Stimulated activated naive CD8-positive, alpha-beta T cell treated with anti-CD3 and anti-CD28 coated beads, Interleukin-15, amount 100 ng/mL, for 72 hours (primary cell): ENCODE measurements at regions not wholly inside any gene's neighbourhood (a gene's known extent, or its start where the extent isn't known, plus 50 kb on each side); places are given as distances from the start of the nearest gene placed in this dataset.
"Not testable (repeated sequence)": the region's sequence is repeated elsewhere in the genome, so short reads cannot be mapped to it uniquely, and the experiment has no call there.

ENCODE experiments used
- ATAC-seq: fragments of 150-1000 bp; cut with Tn5 transposase; 2 replicates; pipeline ENCODE4 v1.10.0; 2021; ENCODE audit warnings: mild to moderate bottlenecking, moderate library complexity
- DNase-seq, 2 donors: peaks; one replicate each; pipeline ENCODE4 v3.0.0; 2021 to 2022
- H3K27ac Mint-ChIP-seq, 2 donors: one replicate each; pipeline ENCODE4 v1.8.0; 2022; ENCODE audit warnings: mild to moderate bottlenecking in 2 of 2, mixed read lengths in 2 of 2, moderate library complexity in 2 of 2
- H3K27me3 Mint-ChIP-seq: one replicate; pipeline ENCODE4 v1.8.0; 2022; ENCODE audit warnings: mixed read lengths
- H3K4me1 Mint-ChIP-seq: one replicate; pipeline ENCODE4 v1.8.0; 2022; ENCODE audit warnings: mild to moderate bottlenecking, mixed read lengths
- H3K4me3 Mint-ChIP-seq, 2 donors: one replicate each; pipeline ENCODE4 v1.8.0; 2022; ENCODE audit warnings: mild to moderate bottlenecking in 2 of 2, mixed read lengths in 2 of 2, moderate library complexity in 1 of 2
- H3K9me3 Mint-ChIP-seq, 2 donors: one replicate each; pipeline ENCODE4 v1.8.0; 2022; ENCODE audit warnings: mixed read lengths in 2 of 2

- H3K4me3 Mint-ChIP-seq, H3K27me3 Mint-ChIP-seq, H3K4me1 Mint-ChIP-seq, H3K9me3 Mint-ChIP-seq, DNase-seq, ATAC-seq, H3K27ac Mint-ChIP-seq: not testable (repeated sequence)
These were observed 52.9 kb downstream of the OR52B4 start for GRCh38 chr11:4315292-4315691.

GRCh38 chr11:4277225-4277624, 91.0 kb downstream of the OR52B4 start:
- H3K9me3 Mint-ChIP-seq, H3K27ac Mint-ChIP-seq, DNase-seq, ATAC-seq, H3K4me1 Mint-ChIP-seq, H3K4me3 Mint-ChIP-seq, H3K27me3 Mint-ChIP-seq: not testable (repeated sequence)

- H3K4me3 Mint-ChIP-seq, ATAC-seq, H3K27ac Mint-ChIP-seq, H3K9me3 Mint-ChIP-seq, H3K4me1 Mint-ChIP-seq, DNase-seq: not testable (repeated sequence)
- peaks cover 20% of the 10 kb centered on the region for H3K27me3 Mint-ChIP-seq
These were observed 117.1 kb downstream of the OR52B4 start for GRCh38 chr11:4251085-4251484.

- not testable (repeated sequence) for H3K9me3 Mint-ChIP-seq, ATAC-seq, H3K27ac Mint-ChIP-seq, DNase-seq, H3K4me1 Mint-ChIP-seq, H3K4me3 Mint-ChIP-seq
- peaks cover 20% of the 10 kb centered on the region for H3K27me3 Mint-ChIP-seq
These were observed 118.7 kb downstream of the OR52B4 start for GRCh38 chr11:4249475-4249874.

GRCh38 chr11:4237771-4238170, 130.4 kb downstream of the OR52B4 start:
- H3K4me3 Mint-ChIP-seq, ATAC-seq, DNase-seq, H3K27ac Mint-ChIP-seq, H3K9me3 Mint-ChIP-seq, H3K4me1 Mint-ChIP-seq: not testable (repeated sequence)
- H3K27me3 Mint-ChIP-seq, result peaks cover 20% of the 10 kb centered on the region

GRCh38 chr11:4218857-4219256, 124.3 kb downstream of the RRM1 start:
- DNase-seq, H3K27me3 Mint-ChIP-seq, H3K4me3 Mint-ChIP-seq, H3K4me1 Mint-ChIP-seq, H3K27ac Mint-ChIP-seq, ATAC-seq, H3K9me3 Mint-ChIP-seq: not testable (repeated sequence)

GRCh38 chr11:4213746-4214145, 119.1 kb downstream of the RRM1 start:
- Mint-ChIP-seq H3K27ac (no peak overlapping the region), H3K9me3 (no peaks in the 10 kb centered on the region), H3K4me1 (no peaks in the 10 kb centered on the region), H3K4me3 (no peak overlapping the region), H3K27me3 (peaks cover 26% of the 10 kb centered on the region)
- no peak for ATAC-seq
- DNase-seq, result no peak

GRCh38 chr11:4211991-4212390, 117.4 kb downstream of the RRM1 start:
- ATAC-seq, result no peak
- H3K27me3 Mint-ChIP-seq, result peaks cover 28% of the 10 kb centered on the region

GRCh38 chr11:4203603-4204360, 109.2 kb downstream of the RRM1 start:
- Mint-ChIP-seq H3K4me3 (no peak overlapping the region), H3K27me3 (peaks cover 20% of the 10 kb centered on the region), H3K4me1 (no peaks in the 10 kb centered on the region), H3K9me3 (no peaks in the 10 kb centered on the region), H3K27ac (peak overlapping the region in 1 of 2 donors; percentile 77)
- DNase-seq (no peak), ATAC-seq (no peak)

More at GRCh38 chr11:4211991-4212390, 117.4 kb downstream of the RRM1 start:
- no peak for DNase-seq
- no peaks in the 10 kb centered on the region for H3K4me1 Mint-ChIP-seq
- no peak overlapping the region for H3K4me3 Mint-ChIP-seq
- no peaks in the 10 kb centered on the region for H3K9me3 Mint-ChIP-seq
- no peak overlapping the region for H3K27ac Mint-ChIP-seq

GRCh38 chr11:4202749-4203148, 108.2 kb downstream of the RRM1 start:
- Mint-ChIP-seq H3K4me3 (no peak overlapping the region), H3K9me3 (no peaks in the 10 kb centered on the region), H3K4me1 (no peaks in the 10 kb centered on the region), H3K27ac (no peak overlapping the region), H3K27me3 (peaks cover 18% of the 10 kb centered on the region)
- ATAC-seq (no peak), DNase-seq (no peak)

- DNase-seq, result no peak
- no peak for ATAC-seq
- peaks cover 11% of the 10 kb centered on the region for H3K27me3 Mint-ChIP-seq
- no peaks in the 10 kb centered on the region for H3K4me1 Mint-ChIP-seq
- H3K27ac Mint-ChIP-seq, result no peak overlapping the region
- H3K4me3 Mint-ChIP-seq, result no peak overlapping the region
- H3K9me3 Mint-ChIP-seq, result no peaks in the 10 kb centered on the region
These were observed 102.5 kb downstream of the RRM1 start for GRCh38 chr11:4197112-4197511.

- DNase-seq (no peak), ATAC-seq (no peak)
- Mint-ChIP-seq H3K9me3 (no peaks in the 10 kb centered on the region), H3K4me1 (no peaks in the 10 kb centered on the region), H3K4me3 (no peak overlapping the region), H3K27me3 (peaks cover 21% of the 10 kb centered on the region), H3K27ac (no peak overlapping the region)
These were observed 101.3 kb downstream of the RRM1 start for GRCh38 chr11:4195909-4196308.

- ATAC-seq, result no peak
- H3K4me3 Mint-ChIP-seq, result no peak overlapping the region
- H3K9me3 Mint-ChIP-seq, result no peaks in the 10 kb centered on the region
- H3K27ac Mint-ChIP-seq, result no peak overlapping the region
- no peak for DNase-seq
- no peaks in the 10 kb centered on the region for H3K4me1 Mint-ChIP-seq
- H3K27me3 Mint-ChIP-seq, result peaks cover 18% of the 10 kb centered on the region
These were observed 100.3 kb downstream of the RRM1 start for GRCh38 chr11:4194889-4195288.

- ATAC-seq, result no peak
- H3K9me3 Mint-ChIP-seq, result no peaks in the 10 kb centered on the region
- peaks cover 11% of the 10 kb centered on the region for H3K27me3 Mint-ChIP-seq
- peak overlapping the region in 1 of 2 donors; percentile 30 for H3K27ac Mint-ChIP-seq
- H3K4me3 Mint-ChIP-seq, result no peak overlapping the region
- H3K4me1 Mint-ChIP-seq, result peaks cover 6% of the 10 kb centered on the region
- no peak for DNase-seq
These were observed 96.5 kb downstream of the RRM1 start for GRCh38 chr11:4191031-4191571.

- Mint-ChIP-seq H3K27ac (no peak overlapping the region), H3K4me1 (peaks cover 6% of the 10 kb centered on the region), H3K9me3 (no peaks in the 10 kb centered on the region), H3K4me3 (no peak overlapping the region), H3K27me3 (peaks cover 14% of the 10 kb centered on the region)
- DNase-seq (no peak), ATAC-seq (no peak)
These were observed 95.9 kb downstream of the RRM1 start for GRCh38 chr11:4190519-4190918.

- Mint-ChIP-seq H3K4me1 (peaks cover 6% of the 10 kb centered on the region), H3K27ac (no peak overlapping the region), H3K27me3 (peaks cover 19% of the 10 kb centered on the region), H3K4me3 (no peak overlapping the region), H3K9me3 (no peaks in the 10 kb centered on the region)
- DNase-seq (no peak), ATAC-seq (no peak)
These were observed 95.5 kb downstream of the RRM1 start for GRCh38 chr11:4190098-4190497.
